GM19467 (cell line): ENCODE measurements at regions not wholly inside any gene's neighbourhood (a gene's known extent, or its start where the extent isn't known, plus 50 kb on each side); places are given as distances from the start of the nearest gene placed in this dataset.

ENCODE experiments used
- ATAC-seq: cut with Tn5 transposase; IDR thresholded peaks from one replicate; pipeline ENCODE4 v1.9.1; 2021; ENCODE audit warnings: mild to moderate bottlenecking, moderate library complexity; ENCODE audit not compliant: unreplicated experiment

GRCh38 chr10:4215963-4216575 lies 431.1 kb upstream of the KLF6 start:
- ATAC-seq, result no peak

GRCh38 chr10:4215485-4215884 lies 430.5 kb upstream of the KLF6 start:
- no peak for ATAC-seq

GRCh38 chr10:4214908-4215307 lies 429.9 kb upstream of the KLF6 start:
- no peak for ATAC-seq

- ATAC-seq, result no peak
These were observed 428.4 kb upstream of the KLF6 start for GRCh38 chr10:4213441-4213840.

GRCh38 chr10:4212111-4212630 lies 427.2 kb upstream of the KLF6 start:
- ATAC-seq, result no peak

- ATAC-seq, result no peak
These were observed 423.5 kb upstream of the KLF6 start for GRCh38 chr10:4208499-4208898.

- no peak for ATAC-seq
These were observed 420.1 kb upstream of the KLF6 start for GRCh38 chr10:4205113-4205512.

- ATAC-seq, result no peak
These were observed 417.9 kb upstream of the KLF6 start for GRCh38 chr10:4202938-4203337.

- no peak for ATAC-seq
These were observed 417.1 kb upstream of the KLF6 start for GRCh38 chr10:4201866-4202825.

- ATAC-seq, result no peak
These were observed 414.2 kb upstream of the KLF6 start for GRCh38 chr10:4199196-4199595.

GRCh38 chr10:4198216-4198615 lies 413.2 kb upstream of the KLF6 start:
- no peak for ATAC-seq

- no peak for ATAC-seq
These were observed 412.7 kb upstream of the KLF6 start for GRCh38 chr10:4197676-4198075.

- no peak for ATAC-seq
These were observed 411.9 kb upstream of the KLF6 start for GRCh38 chr10:4196771-4197390.

GRCh38 chr10:4196183-4196582 lies 411.2 kb upstream of the KLF6 start:
- no peak for ATAC-seq

GRCh38 chr10:4195213-4195612 lies 410.2 kb upstream of the KLF6 start:
- ATAC-seq, result no peak

- no peak for ATAC-seq
These were observed 409.2 kb upstream of the KLF6 start for GRCh38 chr10:4194231-4194630.

GRCh38 chr10:4191894-4192293 lies 406.9 kb upstream of the KLF6 start:
- ATAC-seq, result no peak

- no peak for ATAC-seq
These were observed 406.3 kb upstream of the KLF6 start for GRCh38 chr10:4191354-4191753.

GRCh38 chr10:4190876-4191275 lies 405.9 kb upstream of the KLF6 start:
- no peak for ATAC-seq

GRCh38 chr10:4189281-4189680 lies 404.3 kb upstream of the KLF6 start:
- ATAC-seq, result no peak

- ATAC-seq, result no peak
These were observed 403.4 kb upstream of the KLF6 start for GRCh38 chr10:4188406-4188805.
